HG02678 (cell line): ENCODE measurements at regions not wholly inside any gene's neighbourhood (a gene's known extent, or its start where the extent isn't known, plus 50 kb on each side); places are given as distances from the start of the nearest gene placed in this dataset.
"Not testable (repeated sequence)": the region's sequence is repeated elsewhere in the genome, so short reads cannot be mapped to it uniquely, and the experiment has no call there.

ENCODE experiments used
- ATAC-seq: cut with Tn5 transposase; IDR thresholded peaks from one replicate; pipeline ENCODE4 v1.9.1; 2021; ENCODE audit warnings: mild to moderate bottlenecking, moderate library complexity; ENCODE audit not compliant: unreplicated experiment

DNA sequence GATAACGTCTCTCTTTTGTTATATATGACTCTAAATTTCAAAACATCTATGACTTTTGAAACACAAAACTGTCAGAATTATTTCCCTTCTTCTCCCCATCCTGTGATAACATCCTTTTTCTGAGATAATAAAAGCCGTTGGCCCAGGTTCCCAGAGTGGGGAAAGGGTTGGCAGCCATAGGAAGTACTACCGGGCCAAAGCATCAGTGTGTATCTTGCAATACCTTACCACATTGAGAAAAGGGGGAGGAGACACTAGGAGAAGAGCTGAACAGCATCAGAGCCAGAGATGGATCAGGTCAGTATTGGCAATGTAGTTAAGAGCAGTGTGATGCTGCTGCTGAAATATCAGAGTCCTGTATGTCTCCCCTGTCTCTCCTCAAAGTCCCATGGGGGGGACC is 210.0 kb upstream of the PROK2 start:
- ATAC-seq = no peak

DNA sequence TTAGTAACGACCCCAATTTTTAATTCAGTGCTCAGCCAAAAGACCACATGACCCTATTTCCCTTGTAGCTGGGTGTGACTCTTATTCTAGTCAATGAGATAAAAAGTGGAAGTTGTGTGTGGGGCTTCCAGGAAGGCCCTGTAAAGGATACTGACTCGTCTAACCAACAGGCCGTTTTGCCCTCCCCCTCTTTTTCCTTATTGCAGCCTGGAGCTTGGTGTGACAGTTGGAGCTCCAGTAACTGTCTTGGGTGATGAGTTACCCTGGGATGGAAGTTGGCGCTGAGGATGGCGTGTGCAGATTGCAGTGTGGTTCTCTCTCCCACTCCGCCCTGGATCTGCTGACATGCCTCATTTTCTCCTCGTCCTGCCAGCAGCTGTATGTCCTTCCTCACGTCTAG is 209.3 kb upstream of the PROK2 start:
- ATAC-seq = no peak

DNA sequence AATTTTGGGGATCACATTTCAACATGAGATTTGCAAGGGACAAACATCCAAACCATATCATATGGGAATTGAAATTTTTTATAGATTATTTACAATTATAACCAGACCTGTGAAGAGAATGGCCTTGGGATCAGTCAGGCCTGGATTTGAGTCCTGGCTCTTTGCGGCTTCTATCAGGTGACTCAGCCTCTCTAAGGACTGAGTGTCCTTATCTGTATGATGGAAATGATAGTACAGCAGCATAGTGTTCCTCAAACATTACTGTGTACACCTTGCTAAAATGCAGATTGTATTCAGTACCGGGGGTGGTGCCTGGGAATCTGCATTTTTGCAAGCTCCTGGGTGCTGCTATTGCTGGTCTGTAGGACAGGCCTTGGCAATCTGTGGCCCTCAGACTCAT is 206.7 kb upstream of the PROK2 start:
- no peak for ATAC-seq

DNA sequence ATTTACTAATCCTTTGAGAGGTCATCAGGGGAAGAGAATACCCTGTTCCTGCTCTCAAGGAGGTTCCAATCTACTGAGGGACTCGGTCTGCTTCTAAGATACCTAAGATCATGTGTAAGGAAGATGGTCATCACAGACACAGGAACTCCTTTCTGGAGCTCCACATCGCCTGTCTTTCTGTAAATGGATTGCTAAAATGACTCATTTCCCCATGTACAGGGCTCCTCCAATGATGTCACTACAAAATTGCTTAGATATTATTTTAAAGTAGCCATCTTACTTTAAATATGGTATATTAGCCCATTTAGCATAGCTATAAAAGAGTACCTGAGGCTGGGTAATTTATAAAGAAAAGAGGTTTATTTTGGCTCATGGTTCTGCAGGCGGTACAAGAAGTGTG is 206.1 kb upstream of the PROK2 start:
- no peak for ATAC-seq

DNA sequence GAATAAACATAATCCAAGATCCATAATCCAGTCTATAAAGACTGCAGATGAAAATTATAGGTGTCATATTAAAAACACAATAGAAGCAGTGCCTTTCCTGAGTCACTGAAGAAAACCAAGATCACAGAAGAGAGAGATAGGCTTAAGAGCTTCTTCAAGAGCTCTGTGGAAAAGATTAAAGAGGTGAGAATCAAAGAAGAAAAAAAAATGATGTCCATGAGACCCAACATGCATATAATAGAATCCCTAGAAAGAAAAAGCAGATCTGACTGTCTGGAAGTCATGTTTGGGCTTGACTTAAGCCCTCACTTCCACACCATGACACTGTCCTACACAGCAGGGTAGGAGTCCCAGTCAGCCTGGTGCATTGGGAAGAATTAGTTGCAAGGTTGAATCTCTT is 205.6 kb upstream of the PROK2 start:
- ATAC-seq = no peak

DNA sequence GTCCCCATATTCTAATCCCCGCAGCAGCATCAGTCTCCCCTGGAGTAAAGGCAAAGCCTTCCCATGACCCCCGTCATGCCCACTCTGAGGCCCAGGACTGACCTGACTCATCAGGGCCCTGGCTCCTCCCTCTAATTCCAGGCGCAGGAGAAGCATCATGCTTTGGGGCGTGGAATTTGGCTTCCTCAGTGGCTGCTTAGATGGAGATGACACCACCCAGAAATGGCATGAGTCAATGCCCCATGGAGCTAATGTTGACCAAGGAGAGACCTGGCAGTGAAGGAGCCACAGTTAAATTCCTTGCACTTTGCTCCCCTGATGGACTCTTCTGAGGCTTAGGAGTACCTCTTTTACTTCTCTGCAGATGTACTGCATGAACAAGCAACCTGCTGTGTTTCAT is 204.2 kb upstream of the PROK2 start:
- no peak for ATAC-seq

DNA sequence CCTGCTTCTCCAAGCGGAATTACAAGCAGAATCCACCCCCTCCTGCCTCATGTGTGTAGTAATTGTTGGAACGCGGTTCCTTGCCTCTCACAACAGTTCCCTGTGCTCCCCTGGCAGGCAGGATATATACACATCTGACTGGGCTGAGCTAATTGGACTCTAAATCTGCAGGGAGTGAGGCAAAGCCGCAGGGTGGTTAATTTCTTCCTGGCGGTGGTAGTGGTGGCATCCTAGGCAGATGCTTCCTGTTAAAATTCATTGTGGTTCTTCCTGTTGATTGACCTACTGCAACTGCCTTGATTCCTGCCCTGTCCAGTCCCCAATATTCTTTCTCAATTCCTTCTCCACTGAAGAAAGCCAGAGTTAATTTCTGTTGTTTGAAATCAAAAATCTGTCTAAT is 202.9 kb upstream of the PROK2 start:
- no peak for ATAC-seq

DNA sequence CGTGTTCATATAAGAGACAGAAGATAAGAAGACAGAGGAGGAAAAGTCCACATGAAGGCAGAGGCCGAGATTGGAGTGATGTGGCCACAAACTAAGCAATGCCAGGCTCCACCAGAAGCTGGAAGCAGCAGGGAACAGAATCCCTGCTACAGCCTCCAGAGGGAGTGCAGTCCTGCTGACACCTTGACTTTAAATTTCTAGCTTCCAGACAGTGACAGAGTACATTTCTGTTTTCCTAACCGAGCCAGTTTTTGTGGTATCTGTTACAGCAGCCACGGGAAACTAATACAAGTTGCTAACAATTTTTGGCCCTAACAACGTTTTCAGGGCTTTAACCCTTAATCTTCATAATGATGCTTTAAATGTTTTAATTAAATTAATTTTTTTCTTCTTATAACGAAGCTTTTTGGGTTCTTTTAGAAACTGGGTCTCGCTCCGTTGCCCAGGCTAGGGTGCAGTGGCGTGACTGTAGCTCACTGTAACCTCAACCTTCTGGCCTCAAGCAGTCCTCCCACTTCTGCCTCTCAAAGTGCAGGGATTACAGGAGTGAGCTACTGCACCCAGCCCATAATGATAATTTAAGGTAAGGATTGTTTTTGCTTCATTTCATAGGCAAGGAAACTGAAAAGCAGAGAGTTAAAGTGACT is 202.3 kb upstream of the PROK2 start:
- ATAC-seq = no peak

DNA sequence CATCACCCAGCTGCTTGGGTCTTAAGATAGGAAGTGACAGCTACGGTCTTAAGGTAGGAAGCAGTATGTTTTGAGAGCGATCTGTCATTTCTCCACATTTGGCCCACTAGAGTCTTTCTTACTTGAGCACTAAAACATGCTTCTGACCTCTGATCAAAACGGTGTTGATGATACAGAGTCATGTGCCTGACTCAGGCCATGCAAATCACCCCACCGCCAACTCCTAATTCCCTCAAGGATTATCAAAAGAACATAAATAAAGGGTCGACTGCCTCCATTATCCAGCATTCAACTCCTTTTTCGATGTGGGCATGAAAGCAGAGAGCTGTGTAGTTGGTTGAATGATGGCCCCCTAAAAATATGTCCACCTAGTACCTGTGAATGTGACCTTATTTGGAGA is 201.7 kb upstream of the PROK2 start:
- no peak for ATAC-seq

DNA sequence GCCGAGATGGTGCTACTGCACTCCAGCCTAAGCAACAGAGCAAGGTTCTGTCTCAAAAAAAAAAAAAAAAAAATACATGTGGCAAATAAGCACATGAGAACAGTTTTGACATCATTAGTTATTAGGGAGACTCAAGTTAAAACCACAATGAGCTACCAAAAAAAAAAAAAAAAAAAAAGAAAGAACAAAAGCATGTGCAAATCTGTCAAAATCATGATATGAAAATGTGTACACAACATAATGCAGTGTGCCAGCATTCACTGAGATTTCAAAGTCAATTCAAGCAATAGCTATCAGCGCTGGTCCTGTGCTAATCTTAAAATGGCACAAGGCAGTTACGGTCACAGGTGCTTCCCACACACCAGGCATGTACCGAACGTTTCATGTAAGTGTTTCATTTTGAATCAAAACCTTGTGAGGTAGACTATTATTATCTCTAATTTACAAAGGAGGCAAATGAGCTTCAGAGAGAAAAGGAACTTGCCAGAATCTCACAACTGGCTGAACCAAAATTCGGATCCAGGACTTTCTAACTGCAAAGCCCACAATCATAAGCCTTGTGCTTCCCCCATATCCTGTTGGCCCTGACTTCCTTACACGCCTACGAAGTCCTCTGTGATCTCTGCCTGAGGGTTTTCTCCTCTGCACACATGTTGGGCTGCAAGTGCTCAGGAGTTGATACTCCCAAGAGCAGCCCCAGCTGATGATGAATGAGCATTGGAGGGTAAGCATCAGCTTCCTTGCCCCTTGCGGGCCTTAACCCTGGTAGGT is 200.1 kb upstream of the PROK2 start:
- ATAC-seq = peak; percentile 94

DNA sequence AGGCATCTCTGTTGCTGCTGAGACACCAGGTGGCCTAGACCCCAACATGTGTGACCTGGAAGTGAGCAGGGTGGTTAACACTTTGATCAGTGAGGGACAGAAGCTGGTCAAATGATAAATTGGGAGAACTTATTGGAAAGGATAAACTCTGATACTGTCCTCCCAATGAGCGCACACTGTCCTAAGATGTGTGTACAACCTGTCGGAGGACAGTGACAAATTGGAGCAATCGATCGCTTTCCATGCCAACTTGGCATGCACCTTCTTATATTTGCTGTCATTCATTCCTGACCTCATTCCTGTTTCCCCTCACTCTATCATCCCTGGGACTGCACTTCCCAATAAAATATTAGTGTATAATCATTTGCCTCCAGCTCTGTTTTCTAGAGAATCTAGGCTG is 198.7 kb upstream of the PROK2 start:
- no peak for ATAC-seq

DNA sequence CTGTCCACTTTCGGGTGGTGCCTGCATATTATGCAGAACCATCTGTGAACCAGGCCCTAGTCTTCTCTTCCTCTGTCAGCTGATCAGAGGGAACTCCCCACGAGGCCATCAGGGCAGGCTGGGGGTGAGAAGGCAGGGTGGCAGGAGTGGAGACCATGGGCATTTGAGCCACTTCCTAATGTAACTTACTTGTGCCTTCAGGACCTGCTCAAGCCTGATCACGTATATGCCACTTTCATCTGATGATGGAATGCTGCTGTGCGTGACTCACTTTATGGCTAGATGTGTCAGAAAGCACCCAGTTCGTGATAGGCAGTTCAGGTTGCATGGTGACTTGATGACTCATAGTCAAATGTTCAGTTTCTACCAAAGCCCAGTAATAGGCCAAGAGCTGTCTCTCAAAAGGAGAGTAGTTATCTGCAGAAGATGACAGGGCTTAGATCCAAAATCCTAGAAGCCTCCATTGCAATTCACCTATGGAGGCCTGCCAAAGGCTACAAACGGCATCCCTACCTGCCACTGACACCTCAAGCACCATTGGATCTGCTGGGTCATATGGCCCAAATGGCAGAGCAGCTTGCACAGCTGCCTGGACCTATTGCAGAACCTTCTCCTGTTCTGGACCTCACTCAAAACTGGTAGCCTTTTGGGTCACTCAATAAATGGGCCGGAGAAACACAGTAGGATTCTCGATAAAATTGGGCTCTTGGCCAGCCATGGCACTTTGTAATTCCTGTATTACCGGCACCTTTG is 197.7 kb upstream of the PROK2 start:
- not testable (repeated sequence) for ATAC-seq

DNA sequence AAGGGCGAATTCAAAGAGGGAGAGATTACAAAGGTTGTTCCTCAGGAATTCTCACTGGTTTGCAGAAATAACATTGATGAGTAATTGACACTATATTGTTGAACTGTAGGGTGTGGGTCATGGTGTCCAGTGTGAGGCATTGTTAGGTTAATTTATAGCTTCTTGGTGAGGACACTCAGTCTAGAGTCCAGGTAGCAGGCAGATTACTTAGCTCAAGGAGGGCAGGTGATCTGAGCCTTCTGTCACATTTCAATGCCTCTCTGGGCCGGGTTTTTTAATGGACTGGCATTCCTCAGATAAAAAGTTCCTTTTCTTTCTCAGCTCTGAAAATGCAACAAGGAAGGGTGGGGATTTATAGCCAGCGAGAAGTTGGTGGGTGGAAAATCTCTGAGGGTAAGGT is 194.2 kb upstream of the PROK2 start:
- ATAC-seq = no peak

DNA sequence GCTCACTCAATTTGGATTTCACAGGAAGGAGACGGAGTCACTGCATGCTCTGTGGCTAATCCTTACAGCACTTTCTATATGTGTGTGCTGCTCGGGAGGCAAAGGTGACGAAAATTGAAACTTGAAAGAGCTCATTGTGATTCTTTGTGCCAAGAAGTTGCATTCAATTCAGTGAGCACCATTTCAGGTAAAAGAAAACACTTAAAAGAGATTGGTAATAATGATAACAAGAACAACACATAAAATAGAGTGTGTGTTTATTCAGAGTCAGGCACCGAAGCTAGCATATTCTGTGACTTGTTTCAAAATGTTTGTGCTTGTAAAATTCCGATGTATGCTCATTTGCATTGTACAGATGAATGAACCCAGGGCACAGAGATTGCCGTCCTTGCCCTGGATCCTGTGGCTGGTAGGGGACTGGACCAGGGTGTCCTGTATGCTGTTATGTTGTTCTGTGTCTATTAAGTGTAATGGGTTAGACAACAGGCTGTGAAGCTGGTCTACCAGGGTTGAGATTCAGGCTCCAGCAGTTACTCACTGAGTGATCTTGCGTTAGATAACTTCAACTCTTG is 193.3 kb upstream of the PROK2 start:
- ATAC-seq = peak; percentile 86

DNA sequence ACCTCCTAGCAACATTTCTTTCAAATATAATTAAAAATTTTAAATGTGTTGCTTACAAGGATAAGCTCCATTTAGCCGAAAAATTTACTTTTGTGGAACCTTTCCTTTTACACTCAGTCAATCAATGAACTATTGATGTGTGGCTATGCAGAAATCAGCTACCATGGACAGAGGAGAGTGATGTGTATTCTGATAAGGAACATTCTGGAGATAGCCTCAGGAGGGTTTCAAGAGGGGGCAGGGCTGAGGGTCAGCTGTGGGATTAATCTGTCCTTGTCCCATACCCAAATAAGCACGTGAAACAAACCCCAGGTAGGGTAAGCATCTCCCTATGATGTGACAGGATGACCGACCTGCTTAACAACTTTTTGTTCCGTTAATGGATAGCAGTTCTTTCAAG is 192.6 kb upstream of the PROK2 start:
- no peak for ATAC-seq

DNA sequence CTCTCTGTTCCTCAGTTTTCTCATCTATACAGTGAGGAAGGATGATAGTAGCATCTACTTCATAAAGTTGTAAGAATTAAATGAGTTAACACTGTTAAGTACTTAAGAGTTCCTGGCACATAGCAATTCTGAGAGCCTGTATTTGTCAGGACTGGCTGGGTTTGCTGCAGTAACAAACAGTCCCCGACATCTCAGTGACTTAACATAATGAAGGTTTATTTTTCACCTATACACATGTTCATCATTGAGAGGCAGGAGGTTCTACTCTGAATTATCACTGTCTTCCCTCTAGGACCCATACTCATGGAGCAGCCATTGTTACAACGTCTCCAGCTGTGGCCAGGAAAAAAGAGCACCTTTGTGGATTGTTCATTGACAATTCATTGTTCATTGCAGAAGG is 190.6 kb upstream of the PROK2 start:
- ATAC-seq = no peak

DNA sequence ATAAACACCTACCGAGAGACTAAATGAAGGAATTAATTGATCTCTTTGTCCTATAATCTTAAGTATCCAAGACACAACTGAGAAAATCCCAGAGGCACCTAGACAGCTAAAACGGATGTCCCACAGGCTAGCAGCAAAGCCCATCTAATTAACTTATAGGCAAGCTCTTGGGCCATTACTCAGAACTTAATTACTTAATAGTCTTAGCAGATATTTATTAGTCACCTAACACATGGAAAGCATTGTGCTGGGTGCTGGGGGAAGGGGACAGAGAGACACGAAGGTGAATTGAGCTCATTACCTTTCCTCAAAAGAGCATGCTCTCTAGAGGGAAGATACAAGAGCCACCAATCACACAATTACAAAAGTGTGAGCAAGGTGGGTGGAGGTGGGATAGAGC is 189.8 kb upstream of the PROK2 start:
- ATAC-seq = no peak

DNA sequence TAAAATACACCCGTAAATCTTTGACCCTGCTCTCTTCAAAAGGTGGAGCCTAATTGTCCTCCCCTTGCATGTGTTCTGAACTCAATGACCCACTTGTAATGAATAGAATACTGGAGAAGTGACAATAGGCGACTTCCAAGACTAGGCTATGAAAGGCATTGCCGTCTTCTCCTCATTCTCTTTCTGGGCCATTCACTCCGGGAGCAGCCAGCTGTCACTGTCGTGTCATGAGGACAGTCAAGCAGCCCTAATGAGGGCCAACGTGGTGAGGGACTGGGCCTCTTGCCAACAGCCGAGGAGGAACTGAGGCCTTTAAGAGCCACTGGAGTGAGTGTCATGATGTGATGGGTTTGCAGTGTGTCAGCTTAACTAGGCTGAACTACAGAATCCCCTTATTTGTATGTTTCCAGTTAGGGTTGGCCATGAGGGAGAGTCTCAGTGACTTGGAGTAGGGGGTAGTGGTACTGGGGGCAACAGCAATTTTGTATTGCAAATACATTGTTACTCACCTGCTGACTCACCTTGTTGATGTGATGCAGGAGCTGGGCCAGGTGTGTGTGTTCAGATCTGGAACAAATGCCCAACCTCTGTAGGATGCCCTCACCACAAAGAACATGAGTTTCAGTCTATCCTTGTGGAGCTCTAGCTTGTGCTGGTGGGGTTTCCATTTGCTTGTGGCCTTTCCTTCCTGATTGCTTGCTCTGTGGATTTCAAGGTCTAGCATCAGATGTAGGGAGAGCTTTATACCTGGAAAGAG is 188.5 kb upstream of the PROK2 start:
- no peak for ATAC-seq

DNA sequence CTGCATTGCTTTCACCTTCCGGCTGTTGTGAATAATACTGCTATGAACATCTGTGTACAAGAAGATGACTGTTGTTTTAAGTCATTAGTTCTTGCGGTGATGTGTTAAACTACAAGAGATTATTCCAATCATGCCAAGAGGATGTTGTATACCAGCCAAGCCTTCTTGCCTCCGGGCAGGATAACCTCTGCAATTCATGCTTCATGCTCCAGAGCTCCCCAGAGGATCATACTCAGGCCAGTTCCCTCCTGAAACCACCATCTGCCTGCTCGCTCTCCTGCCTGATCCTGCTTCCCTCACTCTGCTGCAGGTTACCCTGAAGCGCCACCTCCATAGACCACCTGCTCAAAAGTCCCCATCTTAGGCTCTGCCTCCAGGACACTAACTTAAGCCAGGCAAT is 187.1 kb upstream of the PROK2 start:
- ATAC-seq = no peak

DNA sequence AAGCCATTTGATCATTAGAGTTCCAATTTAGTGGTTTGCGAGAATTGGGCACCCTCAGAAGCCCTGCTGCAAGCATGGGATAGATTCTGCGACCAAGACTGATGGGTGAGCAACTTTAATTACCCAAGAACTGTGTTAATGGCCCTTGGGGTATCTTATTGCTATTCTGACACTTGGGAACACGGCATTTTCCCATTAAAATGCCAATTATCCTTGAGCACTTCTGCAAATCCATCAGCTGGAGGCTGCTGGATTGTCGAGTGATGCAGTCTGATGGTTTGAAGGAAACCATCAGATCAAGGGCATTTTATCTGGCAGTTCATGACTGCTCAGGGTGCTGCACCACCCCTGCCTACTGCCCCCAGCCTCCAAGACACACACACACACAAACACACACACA is 183.6 kb upstream of the PROK2 start:
- no peak for ATAC-seq

DNA sequence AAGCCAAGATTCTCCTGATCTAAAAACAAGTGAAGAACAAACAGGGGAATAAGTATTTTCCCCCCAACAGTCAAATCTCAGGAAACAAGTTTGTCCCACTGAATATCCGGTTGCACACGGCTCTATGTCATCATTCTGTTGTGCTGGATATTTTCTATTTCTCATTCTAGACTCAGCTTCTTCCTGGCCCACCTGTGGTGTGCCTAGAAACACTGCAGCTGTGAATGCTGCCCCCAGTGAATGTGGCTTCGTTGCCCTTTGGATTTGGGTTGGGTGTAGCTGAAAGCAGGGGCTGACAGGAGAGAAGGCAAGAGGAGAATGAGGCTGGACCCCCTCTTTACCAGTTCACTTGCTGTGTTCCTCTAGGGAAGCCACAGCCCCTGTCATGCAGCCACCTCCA is 181.2 kb upstream of the PROK2 start:
- ATAC-seq = no peak
